ENCODE measurements at regions not wholly inside any gene's neighbourhood (a gene's known extent, or its start where the extent isn't known, plus 50 kb on each side); places are given as distances from the start of the nearest gene placed in this dataset.

DNA sequence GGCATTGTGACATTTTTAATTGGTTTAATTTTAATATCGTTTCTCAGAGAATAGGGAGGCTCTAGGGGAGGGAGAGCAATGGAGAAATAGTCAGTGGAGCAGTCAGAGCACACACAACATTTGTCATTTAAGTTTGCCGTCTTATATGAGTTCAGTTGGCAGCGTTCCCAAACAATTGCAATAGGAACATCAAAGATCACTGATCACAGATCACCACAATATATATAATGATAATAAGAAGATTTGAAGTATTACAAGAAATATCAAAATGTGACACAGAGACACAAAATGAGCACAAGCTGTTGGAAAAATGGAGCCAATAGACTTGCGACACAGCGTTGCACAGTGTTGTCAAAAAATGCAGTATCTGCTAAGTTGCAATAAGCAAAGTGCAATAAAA is 303.7 kb downstream of the CDH19 start:
- ATAC-seq (no peak), DNase-seq (no peak)
- intact Hi-C loops (cut with DNase I) = no loop called here
- H3K36me3 ChIP-seq = no peaks in the 10 kb centered on the region
- TF ChIP-seq, protein P1, sequence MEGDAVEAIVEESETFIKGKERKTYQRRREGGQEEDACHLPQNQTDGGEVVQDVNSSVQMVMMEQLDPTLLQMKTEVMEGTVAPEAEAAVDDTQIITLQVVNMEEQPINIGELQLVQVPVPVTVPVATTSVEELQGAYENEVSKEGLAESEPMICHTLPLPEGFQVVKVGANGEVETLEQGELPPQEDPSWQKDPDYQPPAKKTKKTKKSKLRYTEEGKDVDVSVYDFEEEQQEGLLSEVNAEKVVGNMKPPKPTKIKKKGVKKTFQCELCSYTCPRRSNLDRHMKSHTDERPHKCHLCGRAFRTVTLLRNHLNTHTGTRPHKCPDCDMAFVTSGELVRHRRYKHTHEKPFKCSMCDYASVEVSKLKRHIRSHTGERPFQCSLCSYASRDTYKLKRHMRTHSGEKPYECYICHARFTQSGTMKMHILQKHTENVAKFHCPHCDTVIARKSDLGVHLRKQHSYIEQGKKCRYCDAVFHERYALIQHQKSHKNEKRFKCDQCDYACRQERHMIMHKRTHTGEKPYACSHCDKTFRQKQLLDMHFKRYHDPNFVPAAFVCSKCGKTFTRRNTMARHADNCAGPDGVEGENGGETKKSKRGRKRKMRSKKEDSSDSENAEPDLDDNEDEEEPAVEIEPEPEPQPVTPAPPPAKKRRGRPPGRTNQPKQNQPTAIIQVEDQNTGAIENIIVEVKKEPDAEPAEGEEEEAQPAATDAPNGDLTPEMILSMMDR (IDR thresholded peaks at IDR 0.05) = no peak
- H3K27me3 ChIP-seq = no peaks in the 10 kb centered on the region
- no peaks in the 10 kb centered on the region for H3K4me1 ChIP-seq
- H3K4me3 ChIP-seq = no peak overlapping the region
- H3K27ac ChIP-seq = no peak overlapping the region
- H3K9me3 ChIP-seq = no peaks in the 10 kb centered on the region

DNA sequence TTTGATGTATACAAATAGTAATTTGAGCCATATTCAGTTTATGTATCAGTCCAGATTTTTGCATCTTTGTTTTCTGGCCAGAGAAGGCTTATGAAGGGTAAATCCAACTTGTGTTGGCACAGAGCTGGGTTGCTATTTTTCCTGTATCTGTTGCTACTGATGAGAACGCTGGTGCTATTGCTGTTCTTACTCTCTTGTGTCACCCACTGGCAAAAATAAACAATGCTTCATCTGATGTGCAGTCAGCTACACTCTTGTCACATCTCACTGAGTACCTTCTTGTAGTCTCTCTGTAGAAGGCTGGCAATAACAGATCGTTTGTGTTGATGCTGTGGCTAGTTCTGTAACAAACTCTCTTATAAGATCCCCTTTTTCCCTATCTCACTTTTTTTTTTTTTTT is 323.4 kb downstream of the CDH19 start:
- Histone ChIP-seq H3K4me3 (no peak overlapping the region), H3K27me3 (no peaks in the 10 kb centered on the region), H3K9me3 (no peaks in the 10 kb centered on the region), H3K36me3 (no peaks in the 10 kb centered on the region), H3K27ac (no peak overlapping the region), H3K4me1 (no peaks in the 10 kb centered on the region)
- intact Hi-C loops (cut with DNase I) = no loop called here
- no peak for DNase-seq
- no peak for ATAC-seq
- TF ChIP-seq, protein P1 (IDR thresholded peaks at IDR 0.05) = no peak

DNA sequence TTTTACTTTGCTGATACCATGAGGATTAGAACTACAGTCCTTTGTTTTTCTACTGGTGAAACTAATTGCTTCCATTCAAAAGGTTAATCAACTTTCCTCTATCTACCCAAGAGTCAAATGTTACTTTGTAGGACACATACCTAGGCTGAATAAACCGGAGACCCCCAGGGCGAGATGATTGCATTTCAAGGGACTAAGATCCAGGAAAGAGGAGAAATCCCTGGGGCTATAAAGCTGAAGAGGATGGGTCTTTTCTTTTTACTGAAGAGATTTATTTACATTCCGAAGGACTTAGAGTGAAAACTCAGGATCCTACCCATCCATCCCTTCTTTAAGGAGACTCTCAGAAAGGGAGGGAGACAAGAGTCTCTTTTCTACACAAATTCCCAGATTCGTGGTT is 331.9 kb downstream of the CDH19 start:
- Histone ChIP-seq H3K9me3 (no peaks in the 10 kb centered on the region), H3K4me1 (no peaks in the 10 kb centered on the region), H3K27ac (no peak overlapping the region), H3K4me3 (no peak overlapping the region), H3K27me3 (no peaks in the 10 kb centered on the region), H3K36me3 (no peaks in the 10 kb centered on the region)
- TF ChIP-seq, protein P1 (IDR thresholded peaks at IDR 0.05) = no peak
- ATAC-seq (no peak), DNase-seq (no peak)
- intact Hi-C loops (cut with DNase I) = no loop called here

DNA sequence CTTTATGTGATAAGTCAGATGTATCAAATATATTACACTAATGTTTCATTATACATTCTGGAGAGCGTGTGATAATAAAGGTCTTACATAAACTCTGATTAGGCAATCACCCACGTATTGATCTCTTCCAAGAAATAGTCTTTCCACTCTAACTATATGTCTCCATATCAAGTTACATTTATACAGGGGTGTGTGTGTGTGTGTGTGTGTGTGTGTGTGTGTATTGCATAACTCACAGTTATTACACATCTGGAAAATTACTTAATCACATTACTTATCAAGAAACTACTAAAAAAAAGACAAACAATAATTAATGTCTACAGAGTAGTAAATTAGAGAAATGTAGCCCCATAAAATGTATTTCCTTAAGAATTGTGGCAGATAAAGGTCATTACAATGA is 339.8 kb downstream of the CDH19 start:
- no peak overlapping the region for H3K4me3 ChIP-seq
- DNase-seq (no peak), ATAC-seq (no peak)
- no peaks in the 10 kb centered on the region for H3K4me1 ChIP-seq
- H3K27me3 ChIP-seq = no peaks in the 10 kb centered on the region
- TF ChIP-seq, protein P1 (IDR thresholded peaks at IDR 0.05) = no peak
- no peaks in the 10 kb centered on the region for H3K36me3 ChIP-seq
- H3K9me3 ChIP-seq = no peaks in the 10 kb centered on the region
- intact Hi-C loops (cut with DNase I) = no loop called here
- no peak overlapping the region for H3K27ac ChIP-seq

DNA sequence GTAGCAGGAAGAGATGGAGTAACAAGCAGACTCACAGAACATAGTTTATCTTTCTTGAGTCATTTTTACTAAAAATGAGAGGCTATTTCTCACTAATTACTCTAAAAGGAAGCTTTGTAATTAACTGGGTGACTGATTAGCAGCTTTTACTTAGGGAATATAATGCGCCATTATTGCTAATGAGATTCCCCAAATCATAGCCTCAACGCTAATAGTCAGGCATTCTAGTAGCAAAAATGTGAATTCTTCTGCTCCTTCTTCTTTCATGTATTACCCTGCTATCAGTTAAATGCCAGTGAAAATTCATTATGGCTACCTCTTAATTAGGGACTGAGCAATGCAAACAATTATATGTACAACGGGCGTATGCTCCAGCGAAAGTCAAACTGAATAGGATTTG is 349.8 kb downstream of the CDH19 start:
- Histone ChIP-seq H3K36me3 (no peaks in the 10 kb centered on the region), H3K9me3 (no peaks in the 10 kb centered on the region), H3K27me3 (no peaks in the 10 kb centered on the region), H3K4me1 (no peaks in the 10 kb centered on the region), H3K27ac (no peak overlapping the region), H3K4me3 (no peak overlapping the region)
- DNase-seq (no peak), ATAC-seq (no peak)
- intact Hi-C loops (cut with DNase I) = no loop called here
- TF ChIP-seq, protein P1 (IDR thresholded peaks at IDR 0.05) = no peak

DNA sequence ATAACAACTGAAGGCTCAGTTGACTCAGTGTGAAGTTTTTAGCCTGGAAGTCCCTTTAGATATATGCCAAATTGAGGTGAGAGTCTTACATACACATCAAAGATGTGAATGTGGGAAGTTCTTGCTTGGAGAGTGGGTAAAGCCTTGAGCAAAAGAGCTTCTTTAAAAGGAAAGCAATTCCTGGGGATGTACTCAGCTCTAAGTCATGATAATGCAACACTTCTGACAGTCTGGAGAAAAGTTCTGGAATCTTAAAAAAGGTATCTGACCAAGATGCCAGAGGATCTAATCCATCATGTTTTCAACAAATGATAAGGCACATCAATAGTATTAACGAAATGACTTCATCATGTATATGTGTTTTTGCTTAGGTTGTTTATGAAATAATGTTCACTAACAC is 351.2 kb downstream of the CDH19 start:
- DNase-seq (no peak), ATAC-seq (no peak)
- no peak overlapping the region for H3K27ac ChIP-seq
- no peaks in the 10 kb centered on the region for H3K27me3 ChIP-seq
- H3K36me3 ChIP-seq = no peaks in the 10 kb centered on the region
- intact Hi-C loops (cut with DNase I) = no loop called here
- TF ChIP-seq, protein P1 (IDR thresholded peaks at IDR 0.05) = no peak
- H3K4me1 ChIP-seq = no peaks in the 10 kb centered on the region
- H3K9me3 ChIP-seq = no peaks in the 10 kb centered on the region
- H3K4me3 ChIP-seq = no peak overlapping the region

All from upper lobe of right lung (tissue), 1 donor.